Epithelial cell of esophagus (primary cell): ENCODE measurements at regions not wholly inside any gene's neighbourhood (a gene's known extent, or its start where the extent isn't known, plus 50 kb on each side); places are given as distances from the start of the nearest gene placed in this dataset.

Experiments
- DNase-seq: peaks from one replicate; pipeline ENCODE4 v3.0.0; 2010; ENCODE audit warnings: low read depth
- H3K4me3 ChIP-seq: 2 replicates; pipeline ENCODE4 v1.5.1; 2011; ENCODE audit warnings: mild to moderate bottlenecking, low read length, control low read depth
- CTCF ChIP-seq: IDR thresholded peaks from 2 replicates; pipeline ENCODE4 v1.5.1; 2011; ENCODE audit warnings: low read depth, mild to moderate bottlenecking, low read length, control low read depth, inconsistent platforms; ENCODE audit not compliant: insufficient read depth; ENCODE audit errors: missing control alignments

DNA sequence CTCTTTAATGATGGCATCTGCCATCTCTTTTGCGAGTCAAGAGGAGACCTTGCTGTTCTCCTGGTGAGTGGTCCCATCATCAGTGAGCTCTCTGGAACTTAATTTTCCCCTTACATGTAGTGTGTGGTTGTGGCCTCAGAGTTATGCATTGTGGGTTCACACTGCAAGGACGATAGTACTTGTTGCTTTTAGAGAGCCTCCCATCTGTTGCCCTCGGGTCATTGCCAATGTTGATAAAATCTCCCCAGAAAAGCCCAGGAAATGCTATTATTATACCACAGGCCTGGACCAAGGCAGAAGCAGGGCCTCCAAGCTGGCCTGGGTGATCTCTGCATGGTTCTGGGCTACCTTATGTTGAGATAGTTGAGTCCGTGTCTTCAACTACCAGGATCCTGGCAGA, 241.6 kb downstream of the BMP7 start:
- no peak for TF ChIP-seq CTCF
- no peak for DNase-seq
- no peak overlapping the region for H3K4me3 ChIP-seq

- no peak overlapping the region for H3K4me3 ChIP-seq
- no peak for TF ChIP-seq CTCF
- no peak for DNase-seq
Observed at GRCh38 chr20:57025261-57025660, 241.2 kb downstream of the BMP7 start.

- H3K4me3 ChIP-seq = no peak overlapping the region
- TF ChIP-seq CTCF = no peak
- no peak for DNase-seq
Observed at GRCh38 chr20:57025666-57026224, 240.7 kb downstream of the BMP7 start.

DNA sequence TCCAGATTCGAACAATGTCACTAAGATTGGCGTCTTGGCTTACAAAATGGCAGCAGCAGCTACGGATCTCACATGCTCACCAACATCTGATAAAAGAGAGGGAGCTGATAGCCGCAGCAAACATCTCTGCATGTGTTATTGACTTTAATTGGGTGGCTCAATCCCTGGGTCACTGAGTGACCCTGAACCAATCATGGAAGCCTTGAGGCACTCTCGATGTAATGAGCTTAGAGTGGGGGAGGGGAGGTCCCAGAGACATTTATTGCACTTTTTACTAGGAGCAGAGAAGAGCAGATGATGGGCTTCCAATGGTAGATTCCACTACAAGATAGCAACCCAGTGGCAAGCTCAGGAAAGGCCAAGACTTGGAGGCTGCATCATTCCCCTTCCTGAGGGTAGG, 238.7 kb downstream of the BMP7 start:
- no peak for TF ChIP-seq CTCF
- no peak overlapping the region for H3K4me3 ChIP-seq
- DNase-seq = no peak

DNA sequence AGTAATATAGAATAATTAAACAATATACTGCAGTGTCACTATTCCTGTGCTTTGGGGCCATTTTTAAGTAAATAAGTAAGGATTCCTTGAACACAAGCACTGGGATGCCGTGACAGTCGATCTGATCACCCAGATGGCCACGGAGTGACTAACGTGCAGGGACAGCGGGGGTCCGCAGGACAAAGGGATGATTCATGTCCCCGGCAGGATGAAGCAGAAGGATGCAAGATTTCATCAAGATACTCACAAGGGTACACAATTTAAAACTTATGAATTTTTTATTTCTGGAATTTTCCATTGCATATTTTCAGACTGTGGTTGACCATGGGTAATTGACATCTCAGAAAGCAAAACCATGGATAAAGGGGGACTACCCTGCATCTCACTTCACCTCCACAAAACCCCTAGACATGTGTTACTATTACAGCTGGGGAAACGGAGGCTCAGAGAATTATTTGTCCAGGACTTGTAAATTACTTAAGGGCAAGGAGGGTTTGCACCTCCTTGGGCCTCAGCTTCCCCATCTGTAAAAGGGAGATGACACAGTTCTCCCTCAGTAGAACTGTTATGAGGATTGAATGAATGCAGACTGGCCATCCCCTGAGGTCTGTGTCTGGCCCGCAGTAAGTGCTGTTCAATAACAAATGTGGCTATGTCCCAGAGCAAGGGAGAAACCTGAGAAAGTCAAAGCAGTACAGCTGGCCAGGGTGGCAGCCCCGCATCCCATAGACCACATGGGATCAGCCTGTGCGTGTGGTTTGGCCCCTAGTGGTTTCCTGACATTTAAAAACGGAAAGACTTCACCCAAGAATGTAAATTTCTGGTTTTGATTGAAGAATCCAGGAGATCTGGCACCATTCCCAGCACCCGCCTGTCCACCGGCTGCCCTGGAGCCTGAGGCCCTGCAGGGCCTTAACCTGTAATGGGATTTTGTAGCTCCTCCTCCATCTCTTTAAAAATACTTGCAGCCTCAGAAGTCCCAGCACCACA, 235.5 kb downstream of the BMP7 start:
- no peak for TF ChIP-seq CTCF
- DNase-seq = no peak
- no peak overlapping the region for H3K4me3 ChIP-seq

DNA sequence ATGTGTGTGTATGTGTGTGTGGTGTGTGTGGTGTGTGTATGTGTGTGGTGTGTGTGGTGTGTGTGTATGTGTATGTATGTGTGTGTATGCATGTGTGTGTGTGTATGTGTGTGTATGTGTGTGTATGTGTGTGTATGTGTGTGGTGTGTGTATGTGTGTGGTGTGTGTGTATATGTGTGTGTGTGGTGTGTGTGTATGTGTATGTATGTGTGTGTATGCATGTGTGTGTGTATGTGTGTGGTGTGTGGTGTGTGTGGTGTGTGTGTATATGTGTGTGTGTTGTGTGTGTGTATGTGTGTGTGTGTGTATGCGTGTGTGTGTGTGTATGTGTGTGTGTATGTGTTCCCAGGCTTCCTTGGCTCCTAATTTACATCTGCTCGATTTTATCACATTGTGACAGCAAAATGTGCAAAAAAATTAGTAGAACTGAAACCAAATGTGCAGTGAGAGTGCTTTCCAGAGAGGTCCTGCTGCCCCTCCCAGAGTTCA, 234.5 kb downstream of the BMP7 start:
- no peak overlapping the region for H3K4me3 ChIP-seq
- TF ChIP-seq CTCF = no peak
- no peak for DNase-seq
